ENCODE measurements at regions not wholly inside any gene's neighbourhood (a gene's known extent, or its start where the extent isn't known, plus 50 kb on each side); places are given as distances from the start of the nearest gene placed in this dataset.

DNA sequence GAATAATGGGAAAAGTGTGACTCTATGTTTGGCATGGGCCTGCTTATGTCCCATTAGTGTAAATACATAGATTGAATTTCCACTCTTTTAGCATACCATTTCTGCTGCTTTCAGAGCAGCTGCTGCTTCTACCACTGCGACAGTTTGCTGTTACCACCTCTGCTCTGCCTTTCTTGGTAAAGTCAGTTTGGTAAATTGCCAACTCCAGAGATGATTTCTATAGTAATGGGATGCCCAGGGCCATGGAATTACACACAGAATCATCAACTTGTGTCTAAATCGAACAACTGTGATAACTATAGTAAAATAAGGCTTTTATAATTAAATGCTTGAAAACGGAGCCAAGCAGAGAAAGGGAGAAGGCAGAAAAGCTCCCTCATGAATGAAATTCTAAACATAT, 168.4 kb upstream of the VEPH1 start:
- TF ChIP-seq ISL1 (CRISPR knock-in tag; IDR thresholded peaks at IDR 0.05) (no peak), ZFP3 (CRISPR knock-in tag; IDR thresholded peaks at IDR 0.05) (no peak), TOX (CRISPR knock-in tag; IDR thresholded peaks at IDR 0.05; ENCODE audit: borderline replicate concordance) (no peak), ZNF8 (CRISPR knock-in tag; IDR thresholded peaks at IDR 0.05) (no peak), POU6F1 (CRISPR knock-in tag; IDR thresholded peaks at IDR 0.05; ENCODE audit: borderline replicate concordance, low read depth) (no peak), ZNF565 (CRISPR knock-in tag; conservative IDR thresholded peaks at IDR 0.05; ENCODE audit: low read depth) (no peak)
